Fibroblast of lung (primary cell): ENCODE measurements at regions not wholly inside any gene's neighbourhood (a gene's known extent, or its start where the extent isn't known, plus 50 kb on each side); places are given as distances from the start of the nearest gene placed in this dataset.

Experiments
- DNase-seq, 2 donors: peaks; one replicate each; pipeline versions ENCODE4 v3.0.0 to v3.0.0-alpha.2; 2010; ENCODE audit warnings: low read depth in 2 of 2
- H2AFZ ChIP-seq: 2 replicates; pipeline ENCODE4 v1.5.1; 2012; ENCODE audit warnings: low read length, control low read depth, inconsistent platforms
- H3K27ac ChIP-seq: 2 replicates; pipeline ENCODE4 v1.5.1; 2011; ENCODE audit warnings: low read length, control low read depth; ENCODE audit not compliant: insufficient read depth
- H3K27me3 ChIP-seq: 2 replicates; pipeline ENCODE4 v1.5.1; 2011; ENCODE audit warnings: mild to moderate bottlenecking, low read length; ENCODE audit not compliant: control insufficient read depth, insufficient read depth
- H3K36me3 ChIP-seq: 2 replicates; pipeline ENCODE4 v1.5.1; 2011; ENCODE audit warnings: low read length; ENCODE audit not compliant: control insufficient read depth, insufficient read depth
- H3K4me1 ChIP-seq: 2 replicates; pipeline ENCODE4 v1.5.1; 2011; ENCODE audit warnings: low read length; ENCODE audit not compliant: control insufficient read depth, insufficient read depth; ENCODE audit errors: extremely low read depth
- H3K4me2 ChIP-seq: 2 replicates; pipeline ENCODE4 v1.5.1; 2011; ENCODE audit warnings: low read length, control low read depth; ENCODE audit not compliant: insufficient read depth; ENCODE audit errors: extremely low read depth
- H3K4me3 ChIP-seq, 4 experiments: fragments of 200-600 bp in 1 of 4; sonication (generic) in 1 of 4; replicated peaks in 1 of 4; 2 replicates each; pipeline ENCODE4 v1.5.1; 2011 to 2016; ENCODE audit warnings: low read length in 4 of 4, low read depth in 3 of 4, mild to moderate bottlenecking in 3 of 4, control low read depth in 2 of 4, inconsistent platforms in 1 of 4, mixed read lengths in 1 of 4; ENCODE audit not compliant: insufficient read depth in 1 of 4; ENCODE audit errors: control extremely low read depth in 1 of 4
- H3K79me2 ChIP-seq: 2 replicates; pipeline ENCODE4 v1.5.1; 2012; ENCODE audit warnings: mild to moderate bottlenecking, low read length, inconsistent platforms; ENCODE audit not compliant: control insufficient read depth, insufficient read depth
- H3K9ac ChIP-seq: 2 replicates; pipeline ENCODE4 v1.5.1; 2011; ENCODE audit warnings: mild to moderate bottlenecking, low read length, control low read depth; ENCODE audit not compliant: insufficient read depth
- H3K9me3 ChIP-seq: 2 replicates; pipeline ENCODE4 v1.5.1; 2012; ENCODE audit warnings: low read depth, low read length; ENCODE audit not compliant: control insufficient read depth, insufficient read depth
- H4K20me1 ChIP-seq: 2 replicates; pipeline ENCODE4 v1.5.1; 2011; ENCODE audit warnings: low read length; ENCODE audit not compliant: control insufficient read depth, insufficient read depth; ENCODE audit errors: extremely low read depth
- CTCF ChIP-seq, 2 donors: IDR thresholded peaks in 1 of 2; conservative IDR thresholded peaks in 1 of 2; 1 replicate in 1 of 2; 2 replicates in 1 of 2; pipeline ENCODE4 v1.5.1; 2011 to 2012; ENCODE audit warnings: low read length in 2 of 2, control low read depth in 1 of 2, inconsistent platforms in 1 of 2, low read depth in 1 of 2, mild to moderate bottlenecking in 1 of 2
- EZH2 ChIP-seq: IDR thresholded peaks from 2 replicates; pipeline ENCODE4 v1.5.1; 2012; ENCODE audit warnings: low read length, control low read depth, mild to moderate bottlenecking; ENCODE audit errors: missing control alignments

- Histone ChIP-seq H3K9ac (no peak overlapping the region), H3K36me3 (no peaks in the 10 kb centered on the region), H3K4me3 (no peak overlapping the region), H3K79me2 (no peaks in the 10 kb centered on the region), H3K4me2 (no peak overlapping the region), H3K4me1 (no peaks in the 10 kb centered on the region), H3K27me3 (no peaks in the 10 kb centered on the region), H2AFZ (no peak overlapping the region), H4K20me1 (no peaks in the 10 kb centered on the region), H3K27ac (no peak overlapping the region), H3K9me3 (no peaks in the 10 kb centered on the region)
- no peak for DNase-seq
- no peak for TF ChIP-seq CTCF (conservative IDR thresholded peaks at IDR 0.05 in 1 of 2, IDR thresholded peaks at IDR 0.05 in 1 of 2; ENCODE audit: low read depth in 1 of 2, low read length in 2 of 2)
- no peak for TF ChIP-seq EZH2
These were observed 226.3 kb upstream of the ZNF608 start for GRCh38 chr5:124972703-124973102.

DNA sequence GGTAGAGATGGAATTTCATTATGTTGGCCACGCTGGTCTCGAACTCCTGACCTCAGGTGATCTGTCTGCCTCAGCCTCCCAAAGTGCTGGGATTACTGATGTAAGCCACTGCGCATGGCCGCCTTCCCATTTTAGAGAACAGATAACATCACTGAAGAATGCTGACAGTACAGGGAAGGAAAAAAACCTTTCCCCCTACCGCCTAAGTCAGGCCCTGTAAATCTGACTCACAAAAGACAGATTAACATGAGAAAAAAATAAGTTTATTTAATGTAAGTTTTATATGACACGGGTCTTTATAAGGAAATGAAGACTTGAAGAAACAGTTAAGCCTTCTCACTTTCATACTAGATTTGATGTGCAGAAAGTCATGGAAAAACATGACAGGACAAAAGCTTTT lies 227.2 kb upstream of the ZNF608 start:
- H3K4me1 ChIP-seq: no peaks in the 10 kb centered on the region
- H4K20me1 ChIP-seq: no peaks in the 10 kb centered on the region
- H3K4me2 ChIP-seq: no peak overlapping the region
- peak in 1 of 2 donors; percentile 22 for DNase-seq
- H3K9ac ChIP-seq: no peak overlapping the region
- no peaks in the 10 kb centered on the region for H3K27me3 ChIP-seq
- no peak overlapping the region for H2AFZ ChIP-seq
- H3K27ac ChIP-seq: no peak overlapping the region
- TF ChIP-seq CTCF (conservative IDR thresholded peaks at IDR 0.05 in 1 of 2, IDR thresholded peaks at IDR 0.05 in 1 of 2; ENCODE audit: low read depth in 1 of 2, low read length in 2 of 2) (no peak), EZH2 (no peak)
- H3K4me3 ChIP-seq: no peak overlapping the region
- H3K9me3 ChIP-seq: no peaks in the 10 kb centered on the region
- no peaks in the 10 kb centered on the region for H3K36me3 ChIP-seq
- no peaks in the 10 kb centered on the region for H3K79me2 ChIP-seq

DNA sequence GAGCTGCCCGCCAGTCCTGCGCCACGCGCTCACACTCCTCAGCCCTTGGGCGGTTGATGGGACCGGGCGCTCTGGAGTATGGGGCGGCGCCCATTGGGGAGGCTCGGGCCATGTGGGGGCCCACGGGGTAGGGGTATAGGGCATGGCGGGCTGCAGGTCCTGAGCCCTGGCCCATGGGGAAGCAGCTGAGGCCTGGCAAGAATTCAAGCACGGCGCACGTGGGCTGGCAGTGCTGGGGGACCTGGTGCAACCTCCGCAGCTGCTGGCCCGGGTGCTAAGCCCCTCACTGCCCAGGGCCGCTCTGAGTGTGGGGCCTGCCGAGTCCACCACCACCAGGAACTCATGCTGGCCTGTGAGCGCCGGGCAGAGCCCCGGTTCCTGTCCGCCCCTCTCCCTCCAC lies 229.6 kb upstream of the ZNF608 start:
- no peaks in the 10 kb centered on the region for H3K27me3 ChIP-seq
- H4K20me1 ChIP-seq: no peaks in the 10 kb centered on the region
- no peaks in the 10 kb centered on the region for H3K79me2 ChIP-seq
- no peak overlapping the region for H3K9ac ChIP-seq
- H3K9me3 ChIP-seq: no peaks in the 10 kb centered on the region
- H2AFZ ChIP-seq: no peak overlapping the region
- no peak overlapping the region for H3K27ac ChIP-seq
- no peak overlapping the region for H3K4me3 ChIP-seq
- H3K36me3 ChIP-seq: no peaks in the 10 kb centered on the region
- H3K4me1 ChIP-seq: no peaks in the 10 kb centered on the region
- no peak for TF ChIP-seq EZH2
- TF ChIP-seq CTCF (conservative IDR thresholded peaks at IDR 0.05 in 1 of 2, IDR thresholded peaks at IDR 0.05 in 1 of 2; ENCODE audit: low read depth in 1 of 2, low read length in 2 of 2): no peak
- no peak overlapping the region for H3K4me2 ChIP-seq
- no peak for DNase-seq
